GM12878 (cell line): ENCODE measurements at regions not wholly inside any gene's neighbourhood (a gene's known extent, or its start where the extent isn't known, plus 50 kb on each side); places are given as distances from the start of the nearest gene placed in this dataset.

ENCODE experiments used
- ATAC-seq: fragments of 200-7000 bp; cut with Tn5 transposase; 3 replicates; pipeline ENCODE4 v1.9.1; 2020; ENCODE audit warnings: mild to moderate bottlenecking, moderate library complexity
- BruUV-seq: library from RNA; stranded (reverse); fragments of 400-500 nt; replicated peaks from 2 replicates; lab custom pipeline; 2021; lab: Mats Ljungman, UMichigan
- CTCF ChIA-PET: fragments of 300-600 bp; sonication (Branson Sonifier 250); formaldehyde crosslinking; extraction: SDS; loops from one replicate; lab custom pipeline; 2021; ENCODE audit warnings: inconsistent platforms; lab: Yijun Ruan, JAX
- POLR2A ChIA-PET: fragments of 350-600 bp; formaldehyde crosslinking; extraction: SDS; loops from one replicate; lab custom pipeline; 2021; ENCODE audit warnings: inconsistent platforms; lab: Charles Lee
- RAD21 ChIA-PET: fragments of 300-600 bp; sonication (Branson Sonifier 250); formaldehyde crosslinking; loops from one replicate; lab custom pipeline; 2023; ENCODE audit warnings: antibody characterized with exemption; ENCODE audit not compliant: unreplicated experiment; lab: Charles Lee
- SMC1A ChIA-PET: fragments of 300-600 bp; sonication (Branson Sonifier 250); formaldehyde crosslinking; loops from one replicate; lab custom pipeline; 2023; ENCODE audit not compliant: unreplicated experiment, uncharacterized antibody; lab: Charles Lee
- DNase-seq: peaks from one replicate; pipeline ENCODE4 v3.0.0-alpha.2; 2011; ENCODE audit warnings: low read depth, low spot score
- FAIRE-seq: peaks from 3 replicates; lab custom pipeline; 2011; peaks lifted over from hg19 to GRCh38; lab: Jason Lieb, UNC
- H2AFZ ChIP-seq: 2 replicates; pipeline ENCODE4 v1.6.0; 2011; ENCODE audit warnings: low read depth, low read length, control low read depth; ENCODE audit not compliant: control insufficient read depth
- H3K27ac ChIP-seq: 2 replicates; pipeline ENCODE4 v1.5.1; 2011; ENCODE audit warnings: control low read depth; ENCODE audit not compliant: control insufficient read depth, insufficient read depth
- H3K27me3 ChIP-seq, 2 experiments: replicated peaks in 1 of 2; 2 replicates each; pipeline versions ENCODE4 v1.6.0 to v1.6.1; 2011; ENCODE audit warnings: low read length in 1 of 2; ENCODE audit not compliant: control insufficient read depth in 2 of 2, insufficient read depth in 2 of 2
- H3K36me3 ChIP-seq, 2 experiments: 2 replicates each; pipeline ENCODE4 v1.5.1; 2011; ENCODE audit warnings: low read length in 1 of 2; ENCODE audit not compliant: control insufficient read depth in 2 of 2, insufficient read depth in 2 of 2
- H3K4me1 ChIP-seq: 2 replicates; pipeline ENCODE4 v1.6.1; 2011; ENCODE audit warnings: mild to moderate bottlenecking, low read length, moderate library complexity, mixed read lengths; ENCODE audit not compliant: control insufficient read depth, insufficient read depth
- H3K4me2 ChIP-seq: 2 replicates; pipeline ENCODE4 v1.6.0; 2011; ENCODE audit warnings: control low read depth; ENCODE audit not compliant: control insufficient read depth, insufficient read depth
- H3K4me3 ChIP-seq: fragments of 200-600 bp; sonication (generic); 2 replicates; pipeline ENCODE4 v1.5.1; 2016
- H3K79me2 ChIP-seq: 2 replicates; pipeline ENCODE4 v1.6.0; 2011; ENCODE audit warnings: low read length; ENCODE audit not compliant: control insufficient read depth, insufficient read depth
- H3K9ac ChIP-seq: 2 replicates; pipeline ENCODE4 v1.8.0; 2011; ENCODE audit warnings: low read length, control low read depth, mixed read lengths; ENCODE audit not compliant: control insufficient read depth, insufficient read depth
- H3K9me3 ChIP-seq: replicated peaks from 3 replicates; pipeline ENCODE4 v1.5.1; 2011; ENCODE audit warnings: mild to moderate bottlenecking, low read length; ENCODE audit not compliant: control insufficient read depth, insufficient read depth
- H4K20me1 ChIP-seq: 2 replicates; pipeline ENCODE4 v1.6.0; 2011; ENCODE audit not compliant: control insufficient read depth, insufficient read depth
- BCL3 ChIP-seq: IDR thresholded peaks from 2 replicates; pipeline ENCODE4 v1.6.1; 2011; ENCODE audit warnings: borderline replicate concordance, low read depth, mild to moderate bottlenecking, moderate library complexity, low read length; ENCODE audit not compliant: insufficient read depth, poor library complexity, severe bottlenecking
- PAX8 ChIP-seq: fragments of 450-650 bp; IDR thresholded peaks from 2 replicates; pipeline ENCODE4 v1.6.1; 2017; ENCODE audit warnings: mild to moderate bottlenecking, moderate library complexity
- STAT3 ChIP-seq: IDR thresholded peaks from 2 replicates; pipeline ENCODE4 v1.6.1; 2011; ENCODE audit warnings: low read depth, low read length, improper control_type of control experiment
- USF1 ChIP-seq: IDR thresholded peaks from 2 replicates; pipeline ENCODE4 v1.6.1; 2011; ENCODE audit warnings: borderline replicate concordance, low read depth, mild to moderate bottlenecking, moderate library complexity, mixed read lengths, low read length; ENCODE audit not compliant: insufficient read depth; ENCODE audit errors: extremely low read length
- WRNIP1 ChIP-seq: IDR thresholded peaks from 2 replicates; pipeline ENCODE4 v1.6.1; 2011; ENCODE audit warnings: low read depth, low read length, improper control_type of control experiment, borderline replicate concordance
- ZBTB33 ChIP-seq: fragments of 450-650 bp; IDR thresholded peaks from 2 replicates; pipeline ENCODE4 v1.6.1; 2017; ENCODE audit warnings: mild to moderate bottlenecking
- WGBS: methylation state at CpG from one replicate; pipeline ENCODE4 v1.1.6; 2016; ENCODE audit warnings: low lambda C conversion rate; ENCODE audit not compliant: insufficient replicate concordance, insufficient coverage; ENCODE audit errors: missing lambda C conversion rate; 5-methylcytosine and 5-hydroxymethylcytosine counted together
- in situ Hi-C: fragments of 300-500 bp; cut with MboI; formaldehyde crosslinking; loops from 9 replicates; pipeline ENCODE4 v1.14.3; 2018; ENCODE audit warnings: mixed read lengths
- intact Hi-C: fragments of 100-400 bp; cut with micrococcal nuclease; formaldehyde crosslinking; loops from one replicate; pipeline ENCODE4 v1.14.2; 2022; ENCODE audit not compliant: unreplicated experiment

GRCh38 chr20:24236963-24237362 lies 232.5 kb upstream of the SYNDIG1 start:
- DNase-seq (no peak), ATAC-seq (no peak), FAIRE-seq (no peak)
- intact Hi-C loops (no loop called here), in situ Hi-C loops (no loop called here)
- H3K79me2 ChIP-seq: no peaks in the 10 kb centered on the region
- no peaks in the 10 kb centered on the region for H3K36me3 ChIP-seq
- H3K27me3 ChIP-seq: no peaks in the 10 kb centered on the region; a peak in 1 of 4 replicates
- H3K4me2 ChIP-seq: no peak overlapping the region
- H2AFZ ChIP-seq: no peak overlapping the region
- H3K4me1 ChIP-seq: no peaks in the 10 kb centered on the region
- no peak for TF ChIP-seq PAX8
- no peak for TF ChIP-seq ZBTB33
- TF ChIP-seq BCL3: no peak
- no peak for TF ChIP-seq USF1
- no peak for TF ChIP-seq WRNIP1
- no peak for TF ChIP-seq STAT3
- no peak overlapping the region for H3K9ac ChIP-seq
- WGBS: 19% methylated on average over 3 of the region's 3 CpGs
- ChIA-PET SMC1A (no interaction called here), RAD21 (no interaction called here), POLR2A (no interaction called here), CTCF (no interaction called here)
- BruUV-seq: no TSS peak
- no peak overlapping the region for H3K4me3 ChIP-seq
- H3K9me3 ChIP-seq: no peaks in the 10 kb centered on the region
- no peaks in the 10 kb centered on the region for H4K20me1 ChIP-seq
- H3K27ac ChIP-seq: no peak overlapping the region
